Testis (tissue), 2 donors: ENCODE measurements at regions not wholly inside any gene's neighbourhood (a gene's known extent, or its start where the extent isn't known, plus 50 kb on each side); places are given as distances from the start of the nearest gene placed in this dataset.

Experiments used
- POLR2A ChIP-seq: fragments of 450-650 bp; IDR thresholded peaks from one replicate; pipeline ENCODE4 v1.6.1; 2017; ENCODE audit warnings: antibody characterized with exemption, mild to moderate bottlenecking, moderate library complexity
- TF ChIP-seq, protein P1 (sequence below), 3 experiments: fragments of 450-650 bp in 2 of 3; fragments of 200-600 bp in 1 of 3; sonication (generic) in 1 of 3; IDR thresholded peaks; one replicate each; pipeline ENCODE4 v1.5.1; 2016 to 2019; ENCODE audit warnings: antibody characterized with exemption in 3 of 3, mild to moderate bottlenecking in 2 of 3, moderate library complexity in 1 of 3

DNA sequence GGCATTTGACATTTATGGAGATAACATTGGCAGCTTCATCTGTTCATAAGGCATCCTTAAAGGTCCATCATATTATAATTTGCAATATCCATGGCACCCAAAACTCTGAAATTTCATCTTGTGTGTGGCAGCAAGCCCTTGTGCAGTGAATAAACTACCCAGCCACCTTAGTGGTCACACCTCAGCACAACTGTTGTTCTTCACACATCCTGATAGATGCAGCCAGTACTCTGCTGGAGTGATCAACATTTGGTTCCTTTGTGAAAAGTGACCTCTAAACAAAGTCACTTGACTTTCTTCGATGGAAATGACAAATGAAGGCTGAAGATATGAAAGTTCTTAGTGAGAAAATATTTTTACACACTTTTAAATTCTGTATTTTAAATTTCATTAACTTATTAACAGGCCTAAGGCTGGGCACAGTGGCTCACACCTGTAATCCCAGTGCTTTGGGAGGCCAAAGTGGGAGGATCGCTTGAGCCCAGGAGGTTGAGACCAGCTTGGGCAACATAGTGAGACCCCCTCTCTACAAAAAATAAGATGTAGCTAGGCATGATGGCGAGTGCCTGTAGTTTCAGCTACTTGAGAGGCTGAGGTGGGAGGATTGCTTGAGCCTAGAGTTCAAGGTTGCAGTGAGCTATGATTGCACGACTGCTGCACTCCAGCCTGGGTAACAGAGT, 161.4 kb downstream of the SPRY1 start:
- TF ChIP-seq POLR2A = no peak
- TF ChIP-seq, protein P1, sequence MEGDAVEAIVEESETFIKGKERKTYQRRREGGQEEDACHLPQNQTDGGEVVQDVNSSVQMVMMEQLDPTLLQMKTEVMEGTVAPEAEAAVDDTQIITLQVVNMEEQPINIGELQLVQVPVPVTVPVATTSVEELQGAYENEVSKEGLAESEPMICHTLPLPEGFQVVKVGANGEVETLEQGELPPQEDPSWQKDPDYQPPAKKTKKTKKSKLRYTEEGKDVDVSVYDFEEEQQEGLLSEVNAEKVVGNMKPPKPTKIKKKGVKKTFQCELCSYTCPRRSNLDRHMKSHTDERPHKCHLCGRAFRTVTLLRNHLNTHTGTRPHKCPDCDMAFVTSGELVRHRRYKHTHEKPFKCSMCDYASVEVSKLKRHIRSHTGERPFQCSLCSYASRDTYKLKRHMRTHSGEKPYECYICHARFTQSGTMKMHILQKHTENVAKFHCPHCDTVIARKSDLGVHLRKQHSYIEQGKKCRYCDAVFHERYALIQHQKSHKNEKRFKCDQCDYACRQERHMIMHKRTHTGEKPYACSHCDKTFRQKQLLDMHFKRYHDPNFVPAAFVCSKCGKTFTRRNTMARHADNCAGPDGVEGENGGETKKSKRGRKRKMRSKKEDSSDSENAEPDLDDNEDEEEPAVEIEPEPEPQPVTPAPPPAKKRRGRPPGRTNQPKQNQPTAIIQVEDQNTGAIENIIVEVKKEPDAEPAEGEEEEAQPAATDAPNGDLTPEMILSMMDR (IDR thresholded peaks at IDR 0.05) = no peak
